ENCODE measurements at regions not wholly inside any gene's neighbourhood (a gene's known extent, or its start where the extent isn't known, plus 50 kb on each side); places are given as distances from the start of the nearest gene placed in this dataset.

- no peak overlapping the region for H3K4me2 ChIP-seq (ENCODE audit: low read depth, low read length, poor library complexity, severe bottlenecking)
- no peak for TF ChIP-seq EZH2phosphoT487 (IDR thresholded peaks at IDR 0.05; ENCODE audit: borderline replicate concordance)
- TF ChIP-seq CTCF (conservative IDR thresholded peaks at IDR 0.05; ENCODE audit: low read length): no peak
- no peaks in the 10 kb centered on the region for H3K9me2 ChIP-seq (replicated peaks; ENCODE audit: low read depth, low read length)
- no peaks in the 10 kb centered on the region for H3K27me3 ChIP-seq (ENCODE audit: insufficient read depth, low read length, poor library complexity, severe bottlenecking)
- H2AFZ ChIP-seq (ENCODE audit: low read length): no peak overlapping the region
- no peaks in the 10 kb centered on the region for H4K20me1 ChIP-seq (ENCODE audit: insufficient read depth, low read length, poor library complexity, severe bottlenecking)
- no peaks in the 10 kb centered on the region for H3K36me3 ChIP-seq (ENCODE audit: insufficient read depth, low read length)
- no peaks in the 10 kb centered on the region for H3K9me3 ChIP-seq (ENCODE audit: insufficient read depth, low read depth, low read length)
- no peak overlapping the region for H3K4me3 ChIP-seq (ENCODE audit: low read length, poor library complexity, severe bottlenecking)
- H3F3A ChIP-seq (ENCODE audit: low read depth): no peaks in the 10 kb centered on the region
- H3K9ac ChIP-seq (ENCODE audit: low read depth, low read length, poor library complexity, severe bottlenecking): no peak overlapping the region
- H3K4me1 ChIP-seq (ENCODE audit: insufficient read depth, low read length, poor library complexity, severe bottlenecking): no peaks in the 10 kb centered on the region
- no peaks in the 10 kb centered on the region for H3K79me2 ChIP-seq (ENCODE audit: insufficient read depth, low read length)
These were observed 381.6 kb downstream of the GJA1 start for GRCh38 chr6:121816906-121817540.

GRCh38 chr6:121823437-121823851 is 388.0 kb downstream of the GJA1 start:
- H3K27me3 ChIP-seq (ENCODE audit: insufficient read depth, low read length, poor library complexity, severe bottlenecking): no peaks in the 10 kb centered on the region
- no peak overlapping the region for H2AFZ ChIP-seq (ENCODE audit: low read length)
- no peaks in the 10 kb centered on the region for H3K36me3 ChIP-seq (ENCODE audit: insufficient read depth, low read length)
- no peak overlapping the region for H3K4me2 ChIP-seq (ENCODE audit: low read depth, low read length, poor library complexity, severe bottlenecking)
- no peak overlapping the region for H3K9ac ChIP-seq (ENCODE audit: low read depth, low read length, poor library complexity, severe bottlenecking)
- no peaks in the 10 kb centered on the region for H3K4me1 ChIP-seq (ENCODE audit: insufficient read depth, low read length, poor library complexity, severe bottlenecking)
- no peaks in the 10 kb centered on the region for H4K20me1 ChIP-seq (ENCODE audit: insufficient read depth, low read length, poor library complexity, severe bottlenecking)
- no peaks in the 10 kb centered on the region for H3K9me3 ChIP-seq (ENCODE audit: insufficient read depth, low read depth, low read length)
- no peaks in the 10 kb centered on the region for H3F3A ChIP-seq (ENCODE audit: low read depth)
- H3K79me2 ChIP-seq (ENCODE audit: insufficient read depth, low read length): no peaks in the 10 kb centered on the region
- no peaks in the 10 kb centered on the region for H3K9me2 ChIP-seq (replicated peaks; ENCODE audit: low read depth, low read length)
- H3K4me3 ChIP-seq (ENCODE audit: low read length, poor library complexity, severe bottlenecking): no peak overlapping the region
- TF ChIP-seq EZH2phosphoT487 (IDR thresholded peaks at IDR 0.05; ENCODE audit: borderline replicate concordance) (no peak), CTCF (conservative IDR thresholded peaks at IDR 0.05; ENCODE audit: low read length) (no peak)

- Histone ChIP-seq H3K36me3 (ENCODE audit: insufficient read depth, low read length) (no peaks in the 10 kb centered on the region), H3F3A (ENCODE audit: low read depth) (no peaks in the 10 kb centered on the region), H3K4me3 (ENCODE audit: low read length, poor library complexity, severe bottlenecking) (no peak overlapping the region), H4K20me1 (ENCODE audit: insufficient read depth, low read length, poor library complexity, severe bottlenecking) (no peaks in the 10 kb centered on the region), H3K4me2 (ENCODE audit: low read depth, low read length, poor library complexity, severe bottlenecking) (no peak overlapping the region), H3K9me2 (replicated peaks; ENCODE audit: low read depth, low read length) (no peaks in the 10 kb centered on the region), H3K27me3 (ENCODE audit: insufficient read depth, low read length, poor library complexity, severe bottlenecking) (no peaks in the 10 kb centered on the region), H2AFZ (ENCODE audit: low read length) (no peak overlapping the region), H3K4me1 (ENCODE audit: insufficient read depth, low read length, poor library complexity, severe bottlenecking) (no peaks in the 10 kb centered on the region), H3K79me2 (ENCODE audit: insufficient read depth, low read length) (no peaks in the 10 kb centered on the region), H3K9ac (ENCODE audit: low read depth, low read length, poor library complexity, severe bottlenecking) (no peak overlapping the region), H3K9me3 (ENCODE audit: insufficient read depth, low read depth, low read length) (no peaks in the 10 kb centered on the region)
- TF ChIP-seq EZH2phosphoT487 (IDR thresholded peaks at IDR 0.05; ENCODE audit: borderline replicate concordance) (no peak), CTCF (conservative IDR thresholded peaks at IDR 0.05; ENCODE audit: low read length) (no peak)
These were observed 390.8 kb downstream of the GJA1 start for GRCh38 chr6:121826156-121826810.

Data from Loucy (cell line).